ENCODE measurements at regions not wholly inside any gene's neighbourhood (a gene's known extent, or its start where the extent isn't known, plus 50 kb on each side); places are given as distances from the start of the nearest gene placed in this dataset.

DNA sequence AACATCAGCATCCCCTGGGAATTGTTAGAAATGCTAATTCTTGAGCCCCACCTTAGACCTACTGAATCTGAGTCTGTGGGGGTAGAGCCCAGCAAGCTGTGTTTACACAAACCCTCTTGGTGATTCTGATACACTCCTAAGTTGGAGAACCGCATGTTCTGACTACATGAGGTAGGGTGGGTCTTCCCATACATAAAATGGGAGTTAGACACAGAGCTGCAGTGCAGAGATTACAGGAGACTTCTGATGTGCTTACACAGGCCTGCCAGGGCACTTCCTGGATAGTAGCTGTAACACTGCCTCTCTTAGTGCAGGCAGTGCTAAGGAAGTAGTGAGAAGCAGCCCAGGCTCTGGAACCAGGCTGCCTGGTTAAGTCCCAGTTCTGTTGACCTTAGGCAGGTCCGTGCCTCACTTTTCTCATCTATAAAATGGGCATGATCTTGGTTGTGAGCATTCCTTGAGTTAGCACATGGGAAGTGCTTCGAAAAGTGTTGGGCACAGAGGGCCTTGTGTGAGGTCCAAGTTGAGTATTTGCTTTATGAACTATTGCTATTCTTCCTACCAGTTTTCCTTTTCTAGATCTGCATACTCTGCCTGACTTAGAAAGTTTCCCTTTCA lies 67.3 kb downstream of the GLI2 start:
- WGBS (ENCODE audit: insufficient coverage, insufficient replicate concordance, low lambda C conversion rate, missing lambda C conversion rate), result 42% methylated on average over 3 of the region's 3 CpGs
- no peak overlapping the region for H3K9ac ChIP-seq (ENCODE audit: control insufficient read depth, insufficient read depth, low read length)
- DNase-seq (ENCODE audit: low read depth, low spot score), result no peak
- no peaks in the 10 kb centered on the region for H4K20me1 ChIP-seq (ENCODE audit: control insufficient read depth, insufficient read depth)
- 0 out of 4 replicates have a peak, but pooled peaks cover 0 to 1% of the 10 kb centered on the region in 2 experiments for H3K27me3 ChIP-seq (replicated peaks in 1 of 2; ENCODE audit: control insufficient read depth in 2 of 2, insufficient read depth in 2 of 2, low read length in 1 of 2)
- intact Hi-C loops (cut with micrococcal nuclease; ENCODE audit: unreplicated experiment) (no loop called here), in situ Hi-C loops (cut with MboI) (no loop called here)
- POLR2A ChIA-PET, result no interaction called here
- SMC1A ChIA-PET (ENCODE audit: uncharacterized antibody, unreplicated experiment), result no interaction called here
- ATAC-seq, result peak; percentile 53
- no peaks in the 10 kb centered on the region for H3K79me2 ChIP-seq (ENCODE audit: control insufficient read depth, insufficient read depth, low read length)
- CTCF ChIA-PET, result no interaction called here
- H3K9me3 ChIP-seq (replicated peaks; ENCODE audit: control insufficient read depth, insufficient read depth, low read length), result no peaks in the 10 kb centered on the region
- H2AFZ ChIP-seq (ENCODE audit: control insufficient read depth, low read depth, low read length), result no peak overlapping the region
- H3K4me2 ChIP-seq (ENCODE audit: control insufficient read depth, insufficient read depth), result no peak overlapping the region
- no peak overlapping the region for H3K27ac ChIP-seq (ENCODE audit: control insufficient read depth, insufficient read depth)
- no peaks in the 10 kb centered on the region for H3K36me3 ChIP-seq (ENCODE audit: control insufficient read depth in 2 of 2, insufficient read depth in 2 of 2, low read length in 1 of 2)
- RAD21 ChIA-PET (ENCODE audit: unreplicated experiment), result no interaction called here
- no peak overlapping the region for H3K4me3 ChIP-seq
- no TSS peak for BruUV-seq (replicated peaks)
- H3K4me1 ChIP-seq (ENCODE audit: control insufficient read depth, insufficient read depth, low read length), result peaks cover 3% of the 10 kb centered on the region; the same call in 1 of the 2 replicates
- TF ChIP-seq MEF2A (IDR thresholded peaks at IDR 0.05; ENCODE audit: insufficient read depth, low read depth, low read length) (no peak), ZNF274 (IDR thresholded peaks at IDR 0.05; ENCODE audit: insufficient read depth, insufficient read length) (no peak), EZH2 (IDR thresholded peaks at IDR 0.05; ENCODE audit: borderline replicate concordance, control insufficient read depth, low read depth, low read length) (no peak), SP1 (IDR thresholded peaks at IDR 0.05; ENCODE audit: low read depth, low read length) (no peak)
- TF ChIP-seq, protein P1, sequence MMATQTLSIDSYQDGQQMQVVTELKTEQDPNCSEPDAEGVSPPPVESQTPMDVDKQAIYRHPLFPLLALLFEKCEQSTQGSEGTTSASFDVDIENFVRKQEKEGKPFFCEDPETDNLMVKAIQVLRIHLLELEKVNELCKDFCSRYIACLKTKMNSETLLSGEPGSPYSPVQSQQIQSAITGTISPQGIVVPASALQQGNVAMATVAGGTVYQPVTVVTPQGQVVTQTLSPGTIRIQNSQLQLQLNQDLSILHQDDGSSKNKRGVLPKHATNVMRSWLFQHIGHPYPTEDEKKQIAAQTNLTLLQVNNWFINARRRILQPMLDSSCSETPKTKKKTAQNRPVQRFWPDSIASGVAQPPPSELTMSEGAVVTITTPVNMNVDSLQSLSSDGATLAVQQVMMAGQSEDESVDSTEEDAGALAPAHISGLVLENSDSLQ (IDR thresholded peaks at IDR 0.05), result no peak
- FAIRE-seq, result no peak

DNA sequence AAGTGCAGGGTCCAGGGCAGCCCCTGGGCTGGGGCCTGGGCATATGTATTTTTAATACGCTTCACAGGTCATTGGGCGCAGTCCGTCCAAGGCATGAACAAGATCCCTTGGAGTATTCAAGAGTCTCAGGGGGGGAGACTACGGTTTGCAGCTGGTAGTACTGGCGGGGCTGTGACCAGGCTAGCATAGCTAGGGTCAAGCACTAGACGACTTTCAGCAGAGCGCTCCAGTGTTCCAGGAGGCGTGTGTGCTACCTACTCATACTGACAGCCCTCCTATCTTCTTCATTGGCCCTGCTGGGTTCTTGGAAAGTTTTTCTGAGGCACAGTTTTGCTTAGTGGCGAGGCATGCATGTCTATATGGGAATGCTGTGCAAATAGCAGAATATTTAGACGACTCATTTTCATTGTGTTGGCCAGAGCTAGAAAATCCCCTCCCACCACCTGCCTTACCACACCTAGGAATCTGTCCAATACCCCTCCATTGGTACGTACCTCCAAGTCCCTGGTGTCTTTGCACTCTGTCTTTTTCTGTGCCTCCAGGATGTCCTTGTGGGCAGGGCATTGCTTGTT lies 68.2 kb downstream of the GLI2 start:
- FAIRE-seq, result peak; percentile 47
- intact Hi-C loops (cut with micrococcal nuclease; ENCODE audit: unreplicated experiment) (no loop called here), in situ Hi-C loops (cut with MboI) (no loop called here)
- ChIA-PET POLR2A (no interaction called here), SMC1A (ENCODE audit: uncharacterized antibody, unreplicated experiment) (no interaction called here), CTCF (no interaction called here), RAD21 (ENCODE audit: unreplicated experiment) (no interaction called here)
- H3K9me3 ChIP-seq (replicated peaks; ENCODE audit: control insufficient read depth, insufficient read depth, low read length), result no peaks in the 10 kb centered on the region
- no peak overlapping the region for H3K9ac ChIP-seq (ENCODE audit: control insufficient read depth, insufficient read depth, low read length)
- H3K4me3 ChIP-seq, result no peak overlapping the region
- 0 out of 4 replicates have a peak, but pooled peaks cover 0 to 1% of the 10 kb centered on the region in 2 experiments for H3K27me3 ChIP-seq (replicated peaks in 1 of 2; ENCODE audit: control insufficient read depth in 2 of 2, insufficient read depth in 2 of 2, low read length in 1 of 2)
- no peaks in the 10 kb centered on the region for H3K79me2 ChIP-seq (ENCODE audit: control insufficient read depth, insufficient read depth, low read length)
- no peak overlapping the region for H2AFZ ChIP-seq (ENCODE audit: control insufficient read depth, low read depth, low read length)
- peak overlapping the region; percentile 33; the same call in 1 of the 2 replicates for H3K4me2 ChIP-seq (ENCODE audit: control insufficient read depth, insufficient read depth)
- peaks cover 3% of the 10 kb centered on the region; the same call in 1 of the 2 replicates for H3K4me1 ChIP-seq (ENCODE audit: control insufficient read depth, insufficient read depth, low read length)
- peak; percentile 75 for ATAC-seq
- WGBS (ENCODE audit: insufficient coverage, insufficient replicate concordance, low lambda C conversion rate, missing lambda C conversion rate), result 6% methylated on average over 11 of the region's 11 CpGs
- no peaks in the 10 kb centered on the region for H3K36me3 ChIP-seq (ENCODE audit: control insufficient read depth in 2 of 2, insufficient read depth in 2 of 2, low read length in 1 of 2)
- TF ChIP-seq RUNX3 (IDR thresholded peaks at IDR 0.05; ENCODE audit: low read length) (peak; percentile 42), NFYB (IDR thresholded peaks at IDR 0.05; ENCODE audit: insufficient read depth, low read depth, low read length) (0 out of 2 replicates have a peak, but pooled peaks have one; percentile 14)
- TF ChIP-seq, protein P1 (IDR thresholded peaks at IDR 0.05), result no peak
- no peak overlapping the region for H3K27ac ChIP-seq (ENCODE audit: control insufficient read depth, insufficient read depth)
- H4K20me1 ChIP-seq (ENCODE audit: control insufficient read depth, insufficient read depth), result no peaks in the 10 kb centered on the region
- DNase-seq (ENCODE audit: low read depth, low spot score), result no peak
- BruUV-seq (replicated peaks), result no TSS peak
